ENCODE measurements at regions not wholly inside any gene's neighbourhood (a gene's known extent, or its start where the extent isn't known, plus 50 kb on each side); places are given as distances from the start of the nearest gene placed in this dataset.

DNA sequence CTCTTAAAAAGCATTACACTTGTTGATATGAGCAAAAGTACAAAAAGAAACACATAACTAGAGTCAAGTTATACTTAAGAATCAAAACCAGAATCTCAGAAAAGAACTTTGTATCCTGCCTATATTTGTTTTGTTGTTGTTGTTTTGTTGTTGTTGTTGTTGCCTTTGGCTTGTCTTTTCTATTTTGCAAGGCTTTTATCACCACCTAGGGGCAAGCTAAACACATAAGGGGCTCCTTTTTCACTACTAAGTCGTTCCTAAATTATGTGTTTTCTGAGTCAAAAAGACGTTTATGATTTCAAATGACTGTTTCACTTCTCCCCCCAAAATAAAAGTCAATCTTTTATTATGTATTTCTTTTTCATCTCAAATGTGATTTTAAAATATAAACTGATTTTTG is 250.2 kb downstream of the RBM26 start:
- Mint-ChIP-seq H3K27ac (no peak overlapping the region), H3K36me3 (no peaks in the 10 kb centered on the region), H3K4me3 (no peak overlapping the region), H3K27me3 (peaks cover 31% of the 10 kb centered on the region), H3K9me3 (peaks cover 0 to 4% (median 0%) of the 10 kb centered on the region in 7 donors), H3K4me1 (no peaks in the 10 kb centered on the region)
- Histone ChIP-seq H3K9me3 (ENCODE audit: control insufficient read depth in 2 of 2, low read length in 2 of 2) (no peaks in the 10 kb centered on the region), H3K4me3 (ENCODE audit: low read depth, low read length) (no peak overlapping the region), H3K27me3 (ENCODE audit: control insufficient read depth, insufficient read depth, low read length) (no peaks in the 10 kb centered on the region), H3K4me1 (ENCODE audit: control insufficient read depth, insufficient read depth, low read length, poor library complexity, severe bottlenecking) (no peaks in the 10 kb centered on the region), H3K27ac (ENCODE audit: insufficient read depth, low read length, poor library complexity, severe bottlenecking) (no peak overlapping the region), H3K36me3 (ENCODE audit: control insufficient read depth, insufficient read depth, low read length) (no peaks in the 10 kb centered on the region)
- no peak for DNase-seq
- no peak for ATAC-seq (ENCODE audit: low read depth in 2 of 2)

DNA sequence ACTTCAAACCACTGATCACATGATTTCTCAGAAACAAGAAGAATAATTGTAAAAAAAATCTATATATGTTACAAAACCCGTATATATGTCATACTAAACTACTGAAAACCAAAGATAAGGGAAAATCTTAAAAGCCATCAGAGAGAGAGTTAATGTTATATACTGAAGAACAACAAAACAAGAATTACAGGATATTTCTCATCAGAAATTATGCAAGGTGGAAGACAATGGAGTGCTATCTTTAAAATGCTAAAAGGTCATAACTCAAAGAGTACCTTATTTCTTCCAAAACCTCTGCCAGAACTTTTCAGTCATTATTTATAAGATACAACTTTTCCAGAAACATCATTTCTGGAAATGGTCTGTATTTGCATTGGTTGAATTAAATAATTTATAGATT is 256.8 kb downstream of the RBM26 start:
- peaks cover 0 to 10% (median under 1%) of the 10 kb centered on the region in 7 donors for H3K9me3 Mint-ChIP-seq
- Histone ChIP-seq H3K36me3 (ENCODE audit: control insufficient read depth, insufficient read depth, low read length) (no peaks in the 10 kb centered on the region), H3K27me3 (ENCODE audit: control insufficient read depth, insufficient read depth, low read length) (no peaks in the 10 kb centered on the region), H3K4me3 (ENCODE audit: low read depth, low read length) (no peak overlapping the region), H3K4me1 (ENCODE audit: control insufficient read depth, insufficient read depth, low read length, poor library complexity, severe bottlenecking) (no peaks in the 10 kb centered on the region), H3K9me3 (ENCODE audit: control insufficient read depth in 2 of 2, low read length in 2 of 2) (no peaks in the 10 kb centered on the region), H3K27ac (ENCODE audit: insufficient read depth, low read length, poor library complexity, severe bottlenecking) (no peak overlapping the region)
- peaks cover 18% of the 10 kb centered on the region for H3K27me3 Mint-ChIP-seq
- H3K4me1 Mint-ChIP-seq = no peaks in the 10 kb centered on the region
- no peak overlapping the region for H3K27ac Mint-ChIP-seq
- DNase-seq = no peak
- ATAC-seq (ENCODE audit: low read depth in 2 of 2) = no peak
- no peaks in the 10 kb centered on the region for H3K36me3 Mint-ChIP-seq
- H3K4me3 Mint-ChIP-seq = no peak overlapping the region

DNA sequence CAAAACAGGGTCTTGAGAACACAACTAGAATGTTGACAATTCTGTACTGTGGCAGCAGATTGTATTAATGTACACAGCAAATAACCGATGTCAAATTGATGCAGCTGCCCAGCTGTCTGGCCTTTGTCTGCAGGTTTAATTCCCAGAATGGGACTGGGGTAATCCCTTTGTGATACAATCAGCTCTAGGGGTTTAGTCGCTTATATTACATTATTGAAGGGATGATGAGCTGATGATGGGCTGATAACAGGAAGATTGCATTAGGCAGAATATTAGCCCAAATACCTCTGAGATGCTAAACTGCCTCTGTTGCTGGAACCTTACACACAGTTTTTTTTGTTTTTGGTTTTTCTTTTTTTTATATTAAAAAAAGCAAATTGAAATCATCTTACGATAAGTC is 265.0 kb downstream of the RBM26 start:
- no peak overlapping the region for H3K27ac Mint-ChIP-seq
- H3K4me3 Mint-ChIP-seq = no peak overlapping the region
- ATAC-seq (ENCODE audit: low read depth in 2 of 2) = no peak
- no peak for DNase-seq
- no peaks in the 10 kb centered on the region for H3K27me3 ChIP-seq (ENCODE audit: control insufficient read depth, insufficient read depth, low read length)
- no peaks in the 10 kb centered on the region for H3K36me3 Mint-ChIP-seq
- H3K27me3 Mint-ChIP-seq = peaks cover 4% of the 10 kb centered on the region
- H3K36me3 ChIP-seq (ENCODE audit: control insufficient read depth, insufficient read depth, low read length) = no peaks in the 10 kb centered on the region
- no peaks in the 10 kb centered on the region for H3K9me3 ChIP-seq (ENCODE audit: control insufficient read depth in 2 of 2, low read length in 2 of 2)
- no peaks in the 10 kb centered on the region for H3K4me1 ChIP-seq (ENCODE audit: control insufficient read depth, insufficient read depth, low read length, poor library complexity, severe bottlenecking)
- no peak overlapping the region for H3K27ac ChIP-seq (ENCODE audit: insufficient read depth, low read length, poor library complexity, severe bottlenecking)
- peaks cover 0 to 4% (median 0%) of the 10 kb centered on the region in 7 donors for H3K9me3 Mint-ChIP-seq
- H3K4me1 Mint-ChIP-seq = no peaks in the 10 kb centered on the region
- no peak overlapping the region for H3K4me3 ChIP-seq (ENCODE audit: low read depth, low read length)

DNA sequence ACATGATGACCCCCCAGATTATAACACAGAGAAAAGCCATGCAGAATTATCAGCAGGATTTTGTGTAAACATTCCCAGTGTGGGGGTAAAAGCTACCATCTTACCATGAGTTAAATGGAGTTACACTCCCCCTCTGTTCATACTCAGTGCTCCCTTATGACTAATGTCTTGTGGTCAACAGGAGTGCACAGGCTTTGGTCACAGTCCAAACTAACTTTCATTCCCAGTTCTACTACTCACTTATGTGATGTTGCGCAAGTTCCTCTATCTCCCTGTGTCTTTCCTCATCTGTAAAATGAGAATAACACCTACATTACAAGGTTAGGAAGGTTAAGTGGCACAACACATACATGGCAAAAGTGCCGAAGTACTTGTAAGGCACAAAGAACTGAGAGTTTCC is 277.9 kb downstream of the RBM26 start:
- Mint-ChIP-seq H3K4me3 (no peak overlapping the region), H3K36me3 (no peaks in the 10 kb centered on the region), H3K27ac (no peak overlapping the region), H3K27me3 (peaks cover 6% of the 10 kb centered on the region), H3K4me1 (no peaks in the 10 kb centered on the region), H3K9me3 (peaks cover 0 to 1% (median 0%) of the 10 kb centered on the region in 7 donors)
- DNase-seq (no peak), ATAC-seq (ENCODE audit: low read depth in 2 of 2) (no peak)
- H3K27me3 ChIP-seq (ENCODE audit: control insufficient read depth, insufficient read depth, low read length) = no peaks in the 10 kb centered on the region
- no peak overlapping the region for H3K27ac ChIP-seq (ENCODE audit: insufficient read depth, low read length, poor library complexity, severe bottlenecking)
- no peaks in the 10 kb centered on the region for H3K36me3 ChIP-seq (ENCODE audit: control insufficient read depth, insufficient read depth, low read length)
- no peaks in the 10 kb centered on the region for H3K4me1 ChIP-seq (ENCODE audit: control insufficient read depth, insufficient read depth, low read length, poor library complexity, severe bottlenecking)
- H3K9me3 ChIP-seq (ENCODE audit: control insufficient read depth in 2 of 2, low read length in 2 of 2) = no peaks in the 10 kb centered on the region
- H3K4me3 ChIP-seq (ENCODE audit: low read depth, low read length) = no peak overlapping the region

DNA sequence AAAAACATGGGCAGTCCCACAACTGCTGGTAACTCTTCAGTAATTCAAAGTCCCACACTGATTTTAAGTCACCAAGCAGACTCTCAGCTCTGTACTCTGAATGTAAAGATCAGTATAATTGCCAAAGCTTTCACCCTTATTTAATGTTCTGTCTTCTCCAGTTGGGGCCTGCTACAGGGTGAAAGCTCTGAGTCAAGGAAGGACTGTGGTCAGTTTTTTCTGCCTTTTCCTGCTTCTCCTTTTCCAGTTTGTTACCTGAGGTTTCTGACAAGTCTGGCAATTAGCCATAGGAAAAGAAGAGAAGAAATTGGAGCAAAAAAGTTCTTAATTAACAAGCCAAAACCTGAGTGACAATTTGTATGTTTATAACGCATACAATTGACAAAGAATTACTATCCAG is 279.3 kb downstream of the RBM26 start:
- Mint-ChIP-seq H3K27me3 (peaks cover 6% of the 10 kb centered on the region), H3K4me3 (no peak overlapping the region), H3K4me1 (no peaks in the 10 kb centered on the region), H3K36me3 (no peaks in the 10 kb centered on the region), H3K27ac (no peak overlapping the region), H3K9me3 (peaks cover 0 to 1% (median 0%) of the 10 kb centered on the region in 7 donors)
- Histone ChIP-seq H3K9me3 (ENCODE audit: control insufficient read depth in 2 of 2, low read length in 2 of 2) (no peaks in the 10 kb centered on the region), H3K36me3 (ENCODE audit: control insufficient read depth, insufficient read depth, low read length) (no peaks in the 10 kb centered on the region), H3K27ac (ENCODE audit: insufficient read depth, low read length, poor library complexity, severe bottlenecking) (no peak overlapping the region), H3K4me1 (ENCODE audit: control insufficient read depth, insufficient read depth, low read length, poor library complexity, severe bottlenecking) (no peaks in the 10 kb centered on the region), H3K4me3 (ENCODE audit: low read depth, low read length) (no peak overlapping the region), H3K27me3 (ENCODE audit: control insufficient read depth, insufficient read depth, low read length) (no peaks in the 10 kb centered on the region)
- no peak for DNase-seq
- ATAC-seq (ENCODE audit: low read depth in 2 of 2) = no peak

DNA sequence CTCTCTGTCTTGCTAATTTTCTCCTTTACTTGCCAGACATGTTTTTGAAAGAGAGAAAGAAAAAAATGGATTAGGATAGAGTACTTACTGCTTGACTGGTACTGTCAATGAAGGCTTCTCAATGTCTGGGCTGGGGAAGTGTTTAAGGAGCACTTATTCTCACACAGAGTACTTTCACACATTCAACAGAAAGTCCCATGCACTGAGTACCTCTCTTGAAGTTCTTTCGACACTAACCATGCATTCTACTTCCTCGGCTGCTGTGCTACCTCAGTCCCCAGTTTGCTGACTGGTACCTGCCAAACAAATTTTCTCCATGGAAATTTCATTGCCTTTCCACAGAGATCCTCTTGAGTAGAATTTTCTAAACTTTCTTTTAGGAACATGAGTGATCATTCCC is 281.9 kb downstream of the RBM26 start:
- ATAC-seq (ENCODE audit: low read depth in 2 of 2) (no peak), DNase-seq (no peak)
- Mint-ChIP-seq H3K4me1 (no peaks in the 10 kb centered on the region), H3K27me3 (peaks cover 6% of the 10 kb centered on the region), H3K4me3 (no peak overlapping the region), H3K27ac (no peak overlapping the region), H3K9me3 (peaks cover 0 to 1% (median 0%) of the 10 kb centered on the region in 7 donors), H3K36me3 (no peaks in the 10 kb centered on the region)
- Histone ChIP-seq H3K4me3 (ENCODE audit: low read depth, low read length) (no peak overlapping the region), H3K4me1 (ENCODE audit: control insufficient read depth, insufficient read depth, low read length, poor library complexity, severe bottlenecking) (no peaks in the 10 kb centered on the region), H3K36me3 (ENCODE audit: control insufficient read depth, insufficient read depth, low read length) (no peaks in the 10 kb centered on the region), H3K27ac (ENCODE audit: insufficient read depth, low read length, poor library complexity, severe bottlenecking) (no peak overlapping the region), H3K9me3 (ENCODE audit: control insufficient read depth in 2 of 2, low read length in 2 of 2) (no peaks in the 10 kb centered on the region), H3K27me3 (ENCODE audit: control insufficient read depth, insufficient read depth, low read length) (no peaks in the 10 kb centered on the region)

DNA sequence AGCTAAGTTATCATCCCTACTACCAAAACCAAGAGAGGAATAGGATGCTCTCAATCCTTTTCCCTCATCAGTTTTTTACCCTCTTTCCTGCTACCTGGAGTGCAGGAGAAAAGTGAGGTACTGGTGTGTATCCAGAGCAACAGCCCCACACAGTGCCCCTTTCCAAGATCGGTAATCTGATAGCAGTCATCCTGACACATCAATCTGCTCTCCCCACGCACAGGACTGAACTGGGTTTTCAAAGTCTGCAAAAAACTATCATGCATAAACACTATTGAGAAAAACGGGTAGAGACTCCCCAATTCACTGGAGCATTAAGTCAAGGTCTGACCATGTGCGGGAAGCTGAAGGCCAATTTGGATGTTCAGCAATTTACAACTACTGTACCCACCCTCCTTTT is 284.8 kb downstream of the RBM26 start:
- Histone ChIP-seq H3K4me1 (ENCODE audit: control insufficient read depth, insufficient read depth, low read length, poor library complexity, severe bottlenecking) (no peaks in the 10 kb centered on the region), H3K27me3 (ENCODE audit: control insufficient read depth, insufficient read depth, low read length) (no peaks in the 10 kb centered on the region), H3K27ac (ENCODE audit: insufficient read depth, low read length, poor library complexity, severe bottlenecking) (no peak overlapping the region), H3K4me3 (ENCODE audit: low read depth, low read length) (no peak overlapping the region), H3K9me3 (ENCODE audit: control insufficient read depth in 2 of 2, low read length in 2 of 2) (no peaks in the 10 kb centered on the region), H3K36me3 (ENCODE audit: control insufficient read depth, insufficient read depth, low read length) (no peaks in the 10 kb centered on the region)
- ATAC-seq (ENCODE audit: low read depth in 2 of 2) (no peak), DNase-seq (no peak)
- H3K27me3 Mint-ChIP-seq = peaks cover 3% of the 10 kb centered on the region
- H3K9me3 Mint-ChIP-seq = peaks cover 0 to 2% (median 0%) of the 10 kb centered on the region in 7 donors
- H3K4me1 Mint-ChIP-seq = no peaks in the 10 kb centered on the region
- H3K36me3 Mint-ChIP-seq = no peaks in the 10 kb centered on the region
- H3K4me3 Mint-ChIP-seq = no peak overlapping the region
- H3K27ac Mint-ChIP-seq = no peak overlapping the region

DNA sequence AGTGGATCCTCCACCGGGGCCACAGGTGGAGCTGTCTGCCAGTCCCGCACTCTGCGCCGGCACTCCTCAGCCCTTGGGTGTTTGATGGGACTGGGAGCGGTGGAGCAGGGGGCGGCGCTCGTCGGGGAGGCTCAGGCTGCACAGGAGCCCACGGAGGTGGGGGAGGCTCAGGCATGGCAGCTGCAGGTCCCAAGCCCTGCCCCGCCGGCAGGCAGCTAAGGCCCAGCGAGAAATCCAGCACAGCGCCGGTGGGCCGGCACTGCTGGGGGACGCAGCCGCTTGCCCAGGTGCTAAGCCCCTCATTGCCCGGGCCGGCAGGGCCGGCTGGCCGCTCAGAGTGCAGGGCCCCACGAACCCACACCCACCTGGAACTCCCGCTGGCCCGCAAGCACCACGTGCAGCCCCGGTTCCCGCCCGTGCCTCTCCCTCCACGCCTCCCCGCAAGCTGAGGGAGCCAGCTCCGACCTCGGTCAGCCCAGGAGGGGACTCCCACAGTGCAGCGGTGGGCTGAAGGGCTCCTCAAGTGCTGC is 286.4 kb downstream of the RBM26 start:
- no peaks in the 10 kb centered on the region for H3K27me3 ChIP-seq (ENCODE audit: control insufficient read depth, insufficient read depth, low read length)
- no peak for DNase-seq

More for the DNA sequence above, 286.4 kb downstream of the RBM26 start:
- Mint-ChIP-seq H3K9me3 (peaks cover 0 to 2% (median 0%) of the 10 kb centered on the region in 7 donors), H3K27me3 (no peaks in the 10 kb centered on the region), H3K4me3 (no peak overlapping the region), H3K36me3 (no peaks in the 10 kb centered on the region), H3K27ac (no peak overlapping the region), H3K4me1 (no peaks in the 10 kb centered on the region)
- no peak for ATAC-seq (ENCODE audit: low read depth in 2 of 2)
- H3K4me1 ChIP-seq (ENCODE audit: control insufficient read depth, insufficient read depth, low read length, poor library complexity, severe bottlenecking) = no peaks in the 10 kb centered on the region
- H3K4me3 ChIP-seq (ENCODE audit: low read depth, low read length) = no peak overlapping the region
- no peaks in the 10 kb centered on the region for H3K36me3 ChIP-seq (ENCODE audit: control insufficient read depth, insufficient read depth, low read length)
- no peaks in the 10 kb centered on the region for H3K9me3 ChIP-seq (ENCODE audit: control insufficient read depth in 2 of 2, low read length in 2 of 2)
- H3K27ac ChIP-seq (ENCODE audit: insufficient read depth, low read length, poor library complexity, severe bottlenecking) = no peak overlapping the region

Measured in CD4-positive, CD25-positive, alpha-beta regulatory T cell (primary cell).